ENCODE measurements at regions not wholly inside any gene's neighbourhood (a gene's known extent, or its start where the extent isn't known, plus 50 kb on each side); places are given as distances from the start of the nearest gene placed in this dataset.
A peak's percentile ranks its signal among the peaks of the same experiment; 100 is the strongest.
"Not testable (repeated sequence)": the region's sequence is repeated elsewhere in the genome, so short reads cannot be mapped to it uniquely, and the experiment has no call there.

DNA sequence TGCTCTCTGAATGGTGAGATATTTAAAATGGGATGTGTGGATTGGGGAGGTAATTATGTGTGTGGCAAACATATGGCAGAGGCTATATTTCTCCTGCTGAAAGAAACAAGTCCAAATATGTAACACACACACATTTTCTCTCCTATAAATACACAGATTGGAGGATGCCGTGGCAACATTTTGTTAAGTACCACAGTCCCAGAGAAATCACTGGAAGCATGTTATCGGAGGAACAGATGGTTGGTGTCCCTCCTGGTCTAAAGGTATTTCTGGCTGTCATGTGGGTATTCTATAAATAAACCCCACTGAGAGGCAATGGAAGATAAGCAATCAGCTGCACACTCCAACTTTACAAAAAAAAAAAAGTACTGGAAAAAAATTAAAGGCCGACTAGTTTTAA is 528.3 kb upstream of the BOD1L1 start:
- Histone ChIP-seq H3K36me3 (ENCODE audit: insufficient read depth, low read length) (no peaks in the 10 kb centered on the region), H2AFZ (ENCODE audit: low read depth, low read length) (no peak overlapping the region), H3K4me1 (ENCODE audit: insufficient read depth, low read length) (no peaks in the 10 kb centered on the region), H3K9me3 (ENCODE audit: low read length) (no peaks in the 10 kb centered on the region), H3K4me3 (ENCODE audit: low read length) (no peak overlapping the region), H3K27me3 (ENCODE audit: insufficient read depth, low read length) (no peaks in the 10 kb centered on the region)

DNA sequence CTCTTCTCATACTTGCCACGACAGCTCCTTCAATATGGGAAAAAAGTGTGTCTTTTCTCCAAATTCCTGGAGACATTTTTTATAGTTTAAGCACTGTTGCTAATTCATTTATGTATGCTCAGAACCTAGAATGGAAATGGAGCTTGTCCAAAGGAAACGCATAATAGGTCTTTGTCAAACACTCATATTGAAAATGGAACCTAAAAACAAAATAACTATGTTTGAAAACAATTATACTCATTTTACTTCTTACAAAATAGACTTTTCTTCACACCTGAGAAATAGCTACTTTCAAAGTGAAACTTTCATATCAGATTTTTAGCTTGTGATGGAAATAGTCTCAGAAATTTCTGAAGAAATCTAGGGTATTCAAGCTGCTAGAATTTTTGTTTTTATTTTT is 529.7 kb upstream of the BOD1L1 start:
- no peaks in the 10 kb centered on the region for H3K9me3 ChIP-seq (ENCODE audit: low read length)
- no peak overlapping the region for H2AFZ ChIP-seq (ENCODE audit: low read depth, low read length)
- no peak overlapping the region for H3K4me3 ChIP-seq (ENCODE audit: low read length)
- no peaks in the 10 kb centered on the region for H3K4me1 ChIP-seq (ENCODE audit: insufficient read depth, low read length)
- no peaks in the 10 kb centered on the region for H3K36me3 ChIP-seq (ENCODE audit: insufficient read depth, low read length)
- no peaks in the 10 kb centered on the region for H3K27me3 ChIP-seq (ENCODE audit: insufficient read depth, low read length)

DNA sequence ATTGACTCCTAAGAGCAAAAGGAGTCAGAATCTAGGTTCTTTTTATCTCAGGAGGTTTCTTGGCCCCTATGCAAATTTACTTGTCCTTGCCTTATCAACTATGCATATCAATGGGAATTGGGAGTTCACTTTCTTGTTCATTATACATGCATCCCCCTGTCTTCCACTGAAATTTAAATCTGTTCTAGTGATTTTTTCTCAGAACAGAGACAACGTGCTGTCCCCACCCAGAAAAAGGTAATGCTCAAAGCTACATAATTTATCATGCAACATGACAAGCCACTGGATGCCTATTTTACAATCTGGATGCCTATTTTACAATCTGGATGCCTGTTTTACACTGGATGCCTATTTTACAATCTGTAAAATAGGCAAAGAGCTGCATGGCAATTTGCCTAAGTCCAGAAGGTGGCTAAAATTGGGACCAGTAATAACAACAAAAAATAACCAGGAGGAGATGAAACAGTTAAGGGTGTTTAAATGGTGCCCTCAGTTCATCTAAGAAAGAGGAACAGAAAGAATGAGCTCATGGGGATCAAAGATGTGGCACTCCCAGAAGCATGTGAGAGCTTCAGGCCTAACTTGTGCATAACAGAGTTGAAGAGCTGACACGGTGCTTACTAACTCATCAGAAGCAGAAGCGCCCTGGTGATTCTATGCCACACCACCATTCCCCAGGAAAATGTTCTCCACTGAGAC is 537.8 kb upstream of the BOD1L1 start:
- Histone ChIP-seq H3K4me1 (ENCODE audit: insufficient read depth, low read length) (peaks cover 5% of the 10 kb centered on the region), H3K4me3 (ENCODE audit: low read length) (no peak overlapping the region), H3K27me3 (ENCODE audit: insufficient read depth, low read length) (no peaks in the 10 kb centered on the region), H3K36me3 (ENCODE audit: insufficient read depth, low read length) (no peaks in the 10 kb centered on the region), H2AFZ (ENCODE audit: low read depth, low read length) (no peak overlapping the region), H3K9me3 (ENCODE audit: low read length) (no peaks in the 10 kb centered on the region)

DNA sequence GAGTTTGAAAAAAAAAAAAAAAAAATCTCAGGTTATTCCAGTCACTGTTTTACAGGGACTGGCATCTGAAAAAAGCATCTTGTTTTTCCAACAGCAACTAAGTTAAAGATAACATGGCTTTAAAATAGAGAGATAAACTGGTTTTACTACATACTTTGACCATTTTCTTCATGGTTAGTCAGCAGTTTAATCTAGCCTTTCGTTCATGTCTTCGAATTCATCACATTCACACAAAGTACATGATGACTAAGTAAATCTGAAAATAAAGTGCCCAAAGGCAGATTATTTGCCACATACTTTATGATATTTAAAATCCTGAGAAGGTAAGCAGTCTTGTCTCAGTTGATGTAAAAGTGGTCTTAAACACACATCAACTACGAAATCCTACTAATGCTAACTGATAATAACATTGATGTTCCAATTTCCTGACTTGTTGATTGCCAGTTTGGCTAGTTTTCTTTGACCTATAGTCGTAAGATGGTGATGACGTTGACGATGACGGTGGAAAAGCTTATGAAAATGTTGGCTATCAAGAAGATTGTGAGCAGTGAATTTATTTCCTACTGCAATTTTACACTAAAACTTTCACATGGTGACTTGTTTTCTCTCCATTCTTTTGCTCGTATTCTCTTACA is 540.5 kb upstream of the BOD1L1 start:
- Histone ChIP-seq H3K4me1 (ENCODE audit: insufficient read depth, low read length) (peaks cover 5% of the 10 kb centered on the region), H3K4me3 (ENCODE audit: low read length) (no peak overlapping the region), H2AFZ (ENCODE audit: low read depth, low read length) (no peak overlapping the region), H3K27me3 (ENCODE audit: insufficient read depth, low read length) (no peaks in the 10 kb centered on the region), H3K36me3 (ENCODE audit: insufficient read depth, low read length) (no peaks in the 10 kb centered on the region), H3K9me3 (ENCODE audit: low read length) (no peaks in the 10 kb centered on the region)

DNA sequence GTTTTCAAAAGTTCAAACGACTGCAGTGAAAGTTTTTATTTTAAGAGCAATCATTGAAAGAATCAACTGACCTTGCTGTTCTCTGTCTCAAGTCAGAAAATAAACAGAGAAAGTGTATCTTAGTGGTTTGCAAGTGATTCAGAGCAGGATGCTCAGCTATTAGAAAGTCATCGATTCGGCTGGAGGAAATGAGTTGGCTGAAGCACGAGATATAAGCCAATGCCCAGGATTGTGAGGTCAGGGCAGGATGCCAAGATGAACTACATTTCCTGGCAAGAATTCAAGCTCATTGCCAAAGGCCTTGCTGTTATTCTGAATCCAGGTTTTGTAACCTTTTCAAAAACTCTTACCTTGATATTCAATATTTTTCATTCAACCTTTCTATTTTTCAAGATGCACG is 541.4 kb upstream of the BOD1L1 start:
- no peaks in the 10 kb centered on the region for H3K27me3 ChIP-seq (ENCODE audit: insufficient read depth, low read length)
- no peaks in the 10 kb centered on the region for H3K9me3 ChIP-seq (ENCODE audit: low read length)
- H3K4me1 ChIP-seq (ENCODE audit: insufficient read depth, low read length) = peaks cover 5% of the 10 kb centered on the region
- H3K4me3 ChIP-seq (ENCODE audit: low read length) = no peak overlapping the region
- H2AFZ ChIP-seq (ENCODE audit: low read depth, low read length) = no peak overlapping the region
- no peaks in the 10 kb centered on the region for H3K36me3 ChIP-seq (ENCODE audit: insufficient read depth, low read length)

DNA sequence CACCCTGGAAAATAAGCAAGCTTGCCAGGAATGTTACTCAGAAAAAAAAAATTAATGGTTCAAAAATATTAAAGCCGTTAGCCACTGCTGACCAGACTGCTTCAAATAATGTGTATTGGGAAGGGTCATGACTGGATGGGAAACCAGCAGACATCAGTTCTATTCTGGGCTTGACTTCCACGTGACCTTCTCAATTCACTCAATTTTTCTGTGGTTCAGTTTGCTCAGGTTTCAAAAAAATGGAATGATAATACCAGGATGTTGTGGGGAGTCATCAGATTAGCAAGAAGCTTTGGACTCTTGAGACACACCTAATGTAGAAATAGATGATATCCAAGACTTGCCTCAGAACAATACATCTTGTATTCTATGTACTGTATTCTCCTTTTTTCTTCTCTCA is 541.9 kb upstream of the BOD1L1 start:
- no peak overlapping the region for H3K4me3 ChIP-seq (ENCODE audit: low read length)
- peaks cover 5% of the 10 kb centered on the region for H3K4me1 ChIP-seq (ENCODE audit: insufficient read depth, low read length)
- no peaks in the 10 kb centered on the region for H3K36me3 ChIP-seq (ENCODE audit: insufficient read depth, low read length)
- no peaks in the 10 kb centered on the region for H3K9me3 ChIP-seq (ENCODE audit: low read length)
- no peaks in the 10 kb centered on the region for H3K27me3 ChIP-seq (ENCODE audit: insufficient read depth, low read length)
- no peak overlapping the region for H2AFZ ChIP-seq (ENCODE audit: low read depth, low read length)

DNA sequence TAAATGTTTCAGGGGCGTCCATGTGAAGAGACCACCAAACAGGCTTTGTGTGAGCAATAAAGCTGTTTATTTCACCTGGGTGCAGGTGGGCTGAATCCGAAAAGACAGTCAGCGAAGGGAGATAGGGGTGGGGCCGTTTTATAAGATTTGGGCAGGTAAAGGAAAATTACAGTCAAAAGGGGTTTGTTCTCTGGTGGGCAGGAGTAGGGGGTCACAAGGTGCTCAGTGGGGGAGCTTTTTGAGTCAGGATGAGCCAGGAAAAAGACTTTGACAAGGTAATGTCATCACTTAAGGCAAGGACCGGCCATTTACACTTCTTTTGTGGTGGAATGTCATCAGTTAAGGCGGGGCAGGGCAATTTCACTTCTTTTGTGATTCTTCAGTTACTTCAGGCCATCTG is 542.4 kb upstream of the BOD1L1 start:
- H3K27me3 ChIP-seq (ENCODE audit: insufficient read depth, low read length); H3K4me3 ChIP-seq (ENCODE audit: low read length); H3K4me1 ChIP-seq (ENCODE audit: insufficient read depth, low read length); H3K9me3 ChIP-seq (ENCODE audit: low read length); H3K36me3 ChIP-seq (ENCODE audit: insufficient read depth, low read length); H2AFZ ChIP-seq (ENCODE audit: low read depth, low read length): not testable (repeated sequence)

DNA sequence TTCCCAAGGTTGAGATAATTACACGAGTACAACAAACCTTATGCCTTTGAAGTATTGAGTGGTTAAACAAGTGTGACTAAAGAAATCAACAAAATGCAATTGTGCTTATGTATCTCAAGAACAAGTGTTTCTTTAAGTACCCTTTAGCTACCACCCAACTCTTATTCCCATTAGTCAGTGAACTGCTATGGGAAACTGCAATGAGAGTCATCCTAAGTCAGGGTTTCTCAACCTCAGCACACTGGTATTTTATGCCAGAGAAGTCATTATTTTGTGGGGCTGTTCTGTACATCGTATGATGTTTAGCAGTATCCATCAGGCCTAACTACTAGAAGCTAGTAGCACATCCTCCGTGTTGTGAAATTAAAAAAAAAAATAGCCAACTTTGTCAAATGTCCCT is 549.1 kb upstream of the BOD1L1 start:
- H2AFZ ChIP-seq (ENCODE audit: low read depth, low read length) = no peak overlapping the region
- peaks cover 9% of the 10 kb centered on the region for H3K4me1 ChIP-seq (ENCODE audit: insufficient read depth, low read length)
- no peaks in the 10 kb centered on the region for H3K27me3 ChIP-seq (ENCODE audit: insufficient read depth, low read length)
- H3K36me3 ChIP-seq (ENCODE audit: insufficient read depth, low read length) = no peaks in the 10 kb centered on the region
- H3K4me3 ChIP-seq (ENCODE audit: low read length) = no peak overlapping the region
- H3K9me3 ChIP-seq (ENCODE audit: low read length) = no peaks in the 10 kb centered on the region

DNA sequence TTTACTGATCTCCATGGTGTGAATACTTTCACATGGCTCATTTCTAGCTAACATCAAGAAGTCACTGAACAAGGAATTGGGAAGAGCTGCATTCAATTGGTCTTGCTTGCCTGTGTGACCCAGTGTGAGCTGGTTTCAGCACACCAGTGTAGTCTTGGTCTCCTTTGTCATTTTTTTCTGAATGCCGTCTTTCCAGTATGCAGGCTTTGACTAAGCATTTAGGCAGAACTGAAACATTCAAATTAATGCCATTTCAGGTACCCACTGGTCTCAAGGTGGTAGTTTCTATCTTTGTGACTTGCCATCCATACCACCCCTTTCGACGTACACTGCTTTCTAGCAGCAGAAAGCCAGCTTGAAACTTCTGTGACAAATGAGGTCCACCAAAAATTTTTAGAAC is 550.5 kb upstream of the BOD1L1 start:
- no peaks in the 10 kb centered on the region for H3K27me3 ChIP-seq (ENCODE audit: insufficient read depth, low read length)
- H3K4me3 ChIP-seq (ENCODE audit: low read length) = no peak overlapping the region
- H3K4me1 ChIP-seq (ENCODE audit: insufficient read depth, low read length) = peaks cover 9% of the 10 kb centered on the region
- H3K9me3 ChIP-seq (ENCODE audit: low read length) = no peaks in the 10 kb centered on the region
- H2AFZ ChIP-seq (ENCODE audit: low read depth, low read length) = peak overlapping the region; percentile 19
- H3K36me3 ChIP-seq (ENCODE audit: insufficient read depth, low read length) = no peaks in the 10 kb centered on the region

DNA sequence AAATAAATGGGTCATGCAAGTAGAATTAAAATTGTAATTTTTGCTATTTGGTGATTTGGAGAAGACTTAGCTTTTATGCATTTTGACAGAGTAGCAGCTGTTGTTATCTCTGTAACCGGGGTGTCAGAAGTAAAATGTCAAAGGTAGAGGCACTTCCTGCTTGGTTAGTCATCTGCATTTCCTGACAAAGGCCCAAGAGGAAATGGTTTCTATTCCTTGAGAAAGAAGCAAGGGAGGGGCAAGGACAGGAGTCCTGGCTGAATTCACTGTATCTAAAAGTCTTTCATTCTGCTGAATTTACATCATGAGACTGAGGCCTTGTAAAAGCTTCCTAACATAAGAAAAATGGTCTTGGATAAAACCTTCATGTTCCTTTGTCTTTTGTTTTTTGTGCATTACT is 550.9 kb upstream of the BOD1L1 start:
- H3K27me3 ChIP-seq (ENCODE audit: insufficient read depth, low read length) = no peaks in the 10 kb centered on the region
- peak overlapping the region; percentile 19 for H2AFZ ChIP-seq (ENCODE audit: low read depth, low read length)
- H3K4me1 ChIP-seq (ENCODE audit: insufficient read depth, low read length) = peaks cover 9% of the 10 kb centered on the region
- no peaks in the 10 kb centered on the region for H3K9me3 ChIP-seq (ENCODE audit: low read length)
- no peaks in the 10 kb centered on the region for H3K36me3 ChIP-seq (ENCODE audit: insufficient read depth, low read length)
- no peak overlapping the region for H3K4me3 ChIP-seq (ENCODE audit: low read length)

DNA sequence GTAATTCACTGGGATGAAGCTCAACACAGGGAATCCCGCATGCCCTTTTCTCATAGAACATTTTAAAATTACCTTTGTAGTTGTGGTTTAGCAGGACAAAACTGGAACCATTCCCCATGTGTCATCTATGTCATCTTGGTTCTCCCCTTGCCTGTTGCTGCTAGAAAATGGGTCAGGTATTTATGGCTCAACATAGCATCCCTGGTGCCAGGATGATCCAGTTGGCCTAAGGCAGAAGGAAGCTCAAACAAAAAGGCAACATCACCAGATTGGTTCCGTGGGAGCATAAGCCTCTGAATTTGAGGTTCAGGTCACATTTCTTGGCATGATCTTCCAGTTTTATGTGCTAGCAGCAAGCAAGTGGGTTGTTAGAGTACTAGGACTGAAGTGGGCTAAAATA is 552.6 kb upstream of the BOD1L1 start:
- H3K4me3 ChIP-seq (ENCODE audit: low read length) = no peak overlapping the region
- no peaks in the 10 kb centered on the region for H3K36me3 ChIP-seq (ENCODE audit: insufficient read depth, low read length)
- no peaks in the 10 kb centered on the region for H3K27me3 ChIP-seq (ENCODE audit: insufficient read depth, low read length)
- no peaks in the 10 kb centered on the region for H3K9me3 ChIP-seq (ENCODE audit: low read length)
- no peak overlapping the region for H2AFZ ChIP-seq (ENCODE audit: low read depth, low read length)
- peaks cover 9% of the 10 kb centered on the region for H3K4me1 ChIP-seq (ENCODE audit: insufficient read depth, low read length)

DNA sequence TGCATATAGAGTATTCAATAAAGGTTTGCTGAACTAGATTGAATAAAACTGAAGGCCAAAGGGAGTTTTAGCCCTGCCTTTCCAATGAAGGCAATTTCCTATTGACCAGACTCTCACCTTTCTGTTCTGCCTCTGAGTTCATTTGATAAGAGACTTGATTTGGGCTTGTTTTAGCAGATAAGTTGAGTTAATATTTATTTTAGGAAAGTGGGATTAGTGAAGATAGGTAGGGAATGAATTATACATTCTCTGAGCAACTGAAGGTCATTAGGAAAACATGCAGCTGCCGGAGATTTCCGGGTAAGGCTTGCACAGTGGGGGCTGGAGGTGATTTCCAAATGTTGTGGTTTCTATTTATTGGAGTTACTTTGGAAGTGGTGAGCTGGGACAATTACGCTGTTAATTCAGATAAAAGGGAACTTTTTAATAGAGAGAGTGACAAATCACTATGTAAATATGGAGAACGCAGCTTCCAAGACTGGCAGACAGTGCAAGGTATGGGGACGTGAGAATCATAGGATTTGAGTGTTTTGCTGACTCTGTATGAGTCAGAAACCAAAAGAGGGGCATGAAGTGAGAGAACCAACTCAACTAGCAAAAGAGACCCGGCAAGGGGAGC is 553.6 kb upstream of the BOD1L1 start:
- Histone ChIP-seq H3K36me3 (ENCODE audit: insufficient read depth, low read length) (no peaks in the 10 kb centered on the region), H3K4me1 (ENCODE audit: insufficient read depth, low read length) (peaks cover 9% of the 10 kb centered on the region), H3K27me3 (ENCODE audit: insufficient read depth, low read length) (no peaks in the 10 kb centered on the region), H2AFZ (ENCODE audit: low read depth, low read length) (no peak overlapping the region), H3K4me3 (ENCODE audit: low read length) (no peak overlapping the region), H3K9me3 (ENCODE audit: low read length) (no peaks in the 10 kb centered on the region)

DNA sequence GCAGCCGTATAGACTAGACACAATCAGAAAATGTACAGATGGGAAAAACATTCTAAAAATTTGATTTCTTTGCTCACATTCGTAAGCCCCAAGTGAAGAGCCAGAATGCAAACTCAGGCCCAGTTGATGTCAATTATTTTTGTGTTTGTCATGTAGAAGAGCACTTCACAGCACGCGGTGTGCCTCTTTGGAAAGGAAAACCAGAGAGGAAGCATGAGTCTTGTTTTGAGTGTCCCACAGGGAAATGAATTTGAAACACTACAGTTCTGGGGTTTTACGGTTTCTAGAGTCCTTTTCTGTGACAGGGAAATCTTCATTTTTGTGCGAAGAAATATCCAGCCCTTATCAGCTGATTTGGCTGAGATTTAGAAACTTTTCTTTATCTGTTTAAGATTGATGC is 554.6 kb upstream of the BOD1L1 start:
- Histone ChIP-seq H2AFZ (ENCODE audit: low read depth, low read length) (no peak overlapping the region), H3K4me1 (ENCODE audit: insufficient read depth, low read length) (peaks cover 9% of the 10 kb centered on the region)

More for the DNA sequence above, 554.6 kb upstream of the BOD1L1 start:
- Histone ChIP-seq H3K4me3 (ENCODE audit: low read length) (no peak overlapping the region), H3K36me3 (ENCODE audit: insufficient read depth, low read length) (no peaks in the 10 kb centered on the region), H3K9me3 (ENCODE audit: low read length) (no peaks in the 10 kb centered on the region), H3K27me3 (ENCODE audit: insufficient read depth, low read length) (no peaks in the 10 kb centered on the region)

All from neuron (in vitro differentiated cells).